H1 (cell line): ENCODE measurements at regions not wholly inside any gene's neighbourhood (a gene's known extent, or its start where the extent isn't known, plus 50 kb on each side); places are given as distances from the start of the nearest gene placed in this dataset.

Experiments
- CTCF ChIP-seq, 3 experiments: IDR thresholded peaks; 1 replicate in 2 of 3; 2 replicates in 1 of 3; pipeline versions ENCODE4 v1.5.1 to v1.6.1; 2011; ENCODE audit warnings: low read length in 3 of 3, mild to moderate bottlenecking in 3 of 3, inconsistent platforms in 2 of 3, low read depth in 1 of 3, moderate library complexity in 1 of 3; ENCODE audit not compliant: insufficient read depth in 1 of 3; ENCODE audit errors: control extremely low read depth in 1 of 3
- EP300 ChIP-seq, 2 experiments: IDR thresholded peaks; 1 replicate in 1 of 2; 2 replicates in 1 of 2; pipeline ENCODE4 v1.6.1; 2011 to 2012; ENCODE audit warnings: low read depth in 2 of 2, low read length in 2 of 2, mild to moderate bottlenecking in 2 of 2, borderline replicate concordance in 1 of 2, inconsistent platforms in 1 of 2, moderate library complexity in 1 of 2
- HDAC2 ChIP-seq, 2 experiments: fragments of 300-600 bp in 1 of 2; sonication (generic) in 1 of 2; IDR thresholded peaks; 2 replicates each; pipeline ENCODE4 v1.6.1; 2011 to 2012; ENCODE audit warnings: low read depth in 2 of 2, low read length in 2 of 2, mild to moderate bottlenecking in 2 of 2, moderate library complexity in 2 of 2, borderline replicate concordance in 1 of 2, inconsistent platforms in 1 of 2
- JUND ChIP-seq: IDR thresholded peaks from 2 replicates; pipeline ENCODE4 v1.6.1; 2011; ENCODE audit warnings: mild to moderate bottlenecking, improper control_type of control experiment, low read length
- NRF1 ChIP-seq: IDR thresholded peaks from 2 replicates; pipeline ENCODE4 v1.6.1; 2011; ENCODE audit warnings: mild to moderate bottlenecking, low read depth, low read length, improper control_type of control experiment
- POLR2A ChIP-seq, 2 experiments: IDR thresholded peaks; 1 replicate in 1 of 2; 2 replicates in 1 of 2; pipeline ENCODE4 v1.6.1; 2011; ENCODE audit warnings: low read depth in 2 of 2, low read length in 2 of 2, mild to moderate bottlenecking in 2 of 2; ENCODE audit errors: control extremely low read depth in 1 of 2
- RAD21 ChIP-seq, 2 experiments: IDR thresholded peaks in 1 of 2; conservative IDR thresholded peaks in 1 of 2; 2 replicates each; pipeline ENCODE4 v1.6.1; 2011; ENCODE audit warnings: low read depth in 2 of 2, low read length in 2 of 2, improper control_type of control experiment in 1 of 2, inconsistent platforms in 1 of 2, mild to moderate bottlenecking in 1 of 2, moderate library complexity in 1 of 2
- RFX5 ChIP-seq: IDR thresholded peaks from 2 replicates; pipeline ENCODE4 v1.6.1; 2011; ENCODE audit warnings: low read depth, low read length, improper control_type of control experiment, borderline replicate concordance
- TAF1 ChIP-seq: IDR thresholded peaks from 2 replicates; pipeline ENCODE4 v1.6.1; 2011; ENCODE audit warnings: mild to moderate bottlenecking, low read depth, low read length
- TEAD4 ChIP-seq: IDR thresholded peaks from 2 replicates; pipeline ENCODE4 v1.6.1; 2012; ENCODE audit warnings: low read depth, low read length, inconsistent platforms, mixed read lengths
- ZNF274 ChIP-seq: IDR thresholded peaks from 2 replicates; pipeline ENCODE4 v1.7.0; 2012; ENCODE audit warnings: low read length, borderline replicate concordance; ENCODE audit errors: extremely low read depth

GRCh38 chr6:77204555-77204954, 258.7 kb downstream of the HTR1B start:
- TF ChIP-seq TAF1 (no peak), RAD21 (IDR thresholded peaks at IDR 0.05 in 1 of 2, conservative IDR thresholded peaks at IDR 0.05 in 1 of 2; ENCODE audit: low read depth in 2 of 2, low read length in 2 of 2) (no peak), CTCF (IDR thresholded peaks at IDR 0.05; ENCODE audit: control extremely low read depth in 1 of 3, insufficient read depth in 1 of 3, low read depth in 1 of 3, low read length in 3 of 3) (no peak), POLR2A (IDR thresholded peaks at IDR 0.05; ENCODE audit: control extremely low read depth in 1 of 2, low read depth in 2 of 2, low read length in 2 of 2) (no peak), JUND (no peak), HDAC2 (IDR thresholded peaks at IDR 0.05; ENCODE audit: borderline replicate concordance in 1 of 2, low read depth in 2 of 2, low read length in 2 of 2) (no peak), NRF1 (no peak), ZNF274 (no peak), RFX5 (no peak), EP300 (IDR thresholded peaks at IDR 0.05; ENCODE audit: borderline replicate concordance in 1 of 2, low read depth in 2 of 2, low read length in 2 of 2) (no peak), TEAD4 (no peak)
